GM18951 (cell line): ENCODE measurements at regions not wholly inside any gene's neighbourhood (a gene's known extent, or its start where the extent isn't known, plus 50 kb on each side); places are given as distances from the start of the nearest gene placed in this dataset.

Experiments used
- POLR2A ChIP-seq: IDR thresholded peaks from 4 replicates; pipeline ENCODE4 v1.6.1; 2011; ENCODE audit warnings: mild to moderate bottlenecking; ENCODE audit not compliant: insufficient read length, insufficient read depth; ENCODE audit errors: extremely low read depth
- in situ Hi-C: fragments of 300-500 bp; cut with MboI; formaldehyde crosslinking; loops from one replicate; pipeline ENCODE4 v1.12.0; 2022; ENCODE audit warnings: low sequenced_read_pairs, mixed read lengths, inconsistent platforms; ENCODE audit not compliant: unreplicated experiment

DNA sequence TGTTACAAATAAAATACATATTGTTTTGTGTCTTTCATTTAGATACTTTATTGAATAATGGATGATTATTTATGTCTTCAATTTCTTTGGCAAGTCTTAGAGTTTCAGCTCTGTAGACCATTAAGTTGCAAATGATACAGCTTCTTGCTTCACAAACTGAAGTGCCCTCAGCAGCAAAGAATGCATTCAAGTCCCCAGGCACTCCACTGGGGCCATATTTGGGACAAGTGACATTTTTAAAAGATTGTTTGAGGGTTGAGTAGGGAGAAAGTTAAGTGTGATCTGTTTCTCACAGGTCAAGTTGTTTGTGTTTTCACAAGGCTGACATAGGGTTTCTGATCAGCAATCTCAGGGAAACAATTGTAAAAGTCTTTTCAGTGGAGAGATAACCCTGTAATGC lies 400.7 kb downstream of the PLA2G4A start:
- in situ Hi-C loops, result no loop called here
- TF ChIP-seq POLR2A, result no peak

GRCh38 chr1:187234706-187235105 lies 406.0 kb downstream of the PLA2G4A start:
- no peak for TF ChIP-seq POLR2A
- in situ Hi-C loops, result no loop called here

- TF ChIP-seq POLR2A, result no peak
- in situ Hi-C loops, result no loop called here
Measured at GRCh38 chr1:187236199-187236598, 407.4 kb downstream of the PLA2G4A start.

DNA sequence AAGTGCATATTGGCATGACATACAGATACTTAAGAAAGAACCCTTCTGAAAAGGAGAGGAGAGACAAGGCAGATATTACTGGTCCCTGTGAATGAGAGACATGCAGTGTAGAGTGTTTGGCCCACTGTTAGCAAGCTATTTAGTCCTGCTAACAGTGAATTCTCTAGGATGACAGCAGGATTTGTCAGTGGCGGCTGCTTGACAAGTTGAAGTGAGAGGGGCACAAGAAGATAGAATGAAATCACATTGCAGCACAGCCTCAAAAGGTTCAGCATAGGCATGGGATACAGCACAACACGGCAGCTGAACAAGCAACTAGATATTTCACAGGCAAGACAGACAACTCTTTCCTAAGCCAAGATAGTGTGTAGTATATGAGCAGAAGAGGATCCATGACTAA lies 407.9 kb downstream of the PLA2G4A start:
- in situ Hi-C loops, result no loop called here
- TF ChIP-seq POLR2A, result no peak

- in situ Hi-C loops, result no loop called here
- no peak for TF ChIP-seq POLR2A
Measured at GRCh38 chr1:187237542-187237941, 408.8 kb downstream of the PLA2G4A start.

DNA sequence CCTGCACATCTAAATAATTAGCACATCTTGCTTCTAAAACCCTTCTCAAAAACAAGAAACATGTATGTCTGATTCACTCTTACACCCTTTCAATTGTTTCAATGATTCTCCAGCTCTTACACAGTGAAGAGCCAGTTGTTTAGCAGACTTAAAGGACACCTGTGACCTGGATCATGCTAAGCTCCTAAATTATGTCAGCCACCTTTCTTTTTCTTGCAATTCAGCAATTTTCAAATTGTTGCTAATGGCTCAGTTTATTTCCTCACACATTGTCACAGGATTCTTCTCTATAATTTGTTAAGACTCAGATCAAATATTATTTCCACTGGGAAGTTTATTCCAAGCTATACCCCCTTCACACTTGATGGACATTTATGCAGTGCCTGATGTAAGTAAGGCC lies 413.2 kb downstream of the PLA2G4A start:
- in situ Hi-C loops, result no loop called here
- TF ChIP-seq POLR2A, result no peak

DNA sequence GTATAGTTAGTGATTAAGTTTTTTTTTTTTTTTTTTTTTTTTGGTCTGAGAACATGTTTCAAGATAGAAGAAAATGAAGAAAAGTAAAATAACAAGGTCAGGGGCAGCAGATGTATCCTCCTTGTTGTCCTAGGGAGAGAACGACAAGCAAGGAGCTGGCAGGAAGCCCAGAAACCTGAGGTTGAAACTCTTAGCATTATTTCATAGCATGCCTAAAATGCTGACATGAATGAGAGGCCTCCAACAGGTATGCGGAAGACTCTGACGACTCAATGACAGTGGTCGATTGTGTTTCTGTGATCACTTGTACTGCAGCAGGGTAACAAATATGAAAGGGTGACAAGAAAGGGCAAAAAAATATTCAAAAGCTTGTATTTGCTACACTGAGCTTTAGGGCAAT lies 415.9 kb downstream of the PLA2G4A start:
- TF ChIP-seq POLR2A, result no peak
- in situ Hi-C loops, result no loop called here

- no peak for TF ChIP-seq POLR2A
- in situ Hi-C loops, result no loop called here
Measured at GRCh38 chr1:187245201-187245600, 416.5 kb downstream of the PLA2G4A start.

- in situ Hi-C loops, result no loop called here
- TF ChIP-seq POLR2A, result no peak
Measured at GRCh38 chr1:187249196-187249595, 420.4 kb downstream of the PLA2G4A start.

DNA sequence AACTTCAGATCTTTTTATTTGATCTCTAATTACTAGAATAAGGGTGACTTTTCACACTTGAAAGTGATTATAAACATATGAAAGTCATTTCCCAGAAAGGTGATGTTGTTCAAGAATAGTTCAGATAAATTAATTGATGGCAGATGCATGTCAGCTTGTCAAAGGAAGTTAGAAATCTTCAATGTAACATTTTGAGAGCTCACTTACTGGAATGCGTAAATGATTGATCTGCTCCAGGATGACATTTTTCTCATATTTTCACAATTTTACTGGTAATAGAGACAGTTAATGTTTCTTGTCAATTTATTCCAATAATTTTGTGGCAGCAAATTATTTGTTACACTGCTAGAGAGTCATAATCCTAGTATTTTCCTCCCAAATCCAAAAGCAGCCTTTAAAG lies 424.2 kb downstream of the PLA2G4A start:
- in situ Hi-C loops, result no loop called here
- TF ChIP-seq POLR2A, result no peak

- no peak for TF ChIP-seq POLR2A
- in situ Hi-C loops, result no loop called here
Measured at GRCh38 chr1:187257476-187257875, 428.7 kb downstream of the PLA2G4A start.

- no peak for TF ChIP-seq POLR2A
- in situ Hi-C loops, result no loop called here
Measured at GRCh38 chr1:187261637-187262036, 432.9 kb downstream of the PLA2G4A start.

GRCh38 chr1:187262731-187263130 lies 434.0 kb downstream of the PLA2G4A start:
- no peak for TF ChIP-seq POLR2A
- in situ Hi-C loops, result no loop called here

- in situ Hi-C loops, result no loop called here
- no peak for TF ChIP-seq POLR2A
Measured at GRCh38 chr1:187264995-187265602, 436.4 kb downstream of the PLA2G4A start.

GRCh38 chr1:187266051-187266450 lies 437.3 kb downstream of the PLA2G4A start:
- TF ChIP-seq POLR2A, result no peak
- in situ Hi-C loops, result no loop called here
